ENCODE measurements at regions not wholly inside any gene's neighbourhood (a gene's known extent, or its start where the extent isn't known, plus 50 kb on each side); places are given as distances from the start of the nearest gene placed in this dataset.

DNA sequence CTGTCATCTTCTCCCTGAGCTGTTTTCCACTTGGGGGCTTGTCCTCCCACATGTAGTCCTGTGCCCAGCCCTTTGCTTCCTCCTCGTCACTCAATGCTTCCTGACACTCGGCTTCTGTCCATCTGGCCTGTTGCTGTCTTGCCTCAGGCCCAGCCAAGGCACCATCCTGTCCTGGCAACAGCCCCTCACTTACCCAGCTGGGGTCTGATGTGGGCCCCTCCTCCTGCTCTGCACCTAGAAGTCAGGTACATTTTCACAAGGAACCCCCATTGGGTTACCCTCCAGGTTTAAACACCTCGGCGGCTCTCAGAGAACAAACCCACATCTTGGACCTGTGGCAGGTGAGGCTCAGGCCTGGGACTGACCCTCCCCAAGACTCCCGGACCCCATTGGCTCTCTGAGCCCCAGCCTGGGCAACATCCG is 784.8 kb downstream of the TBC1D22A start:
- no peak for DNase-seq (ENCODE audit: insufficient read length, low spot score)
- FAIRE-seq: no peak

DNA sequence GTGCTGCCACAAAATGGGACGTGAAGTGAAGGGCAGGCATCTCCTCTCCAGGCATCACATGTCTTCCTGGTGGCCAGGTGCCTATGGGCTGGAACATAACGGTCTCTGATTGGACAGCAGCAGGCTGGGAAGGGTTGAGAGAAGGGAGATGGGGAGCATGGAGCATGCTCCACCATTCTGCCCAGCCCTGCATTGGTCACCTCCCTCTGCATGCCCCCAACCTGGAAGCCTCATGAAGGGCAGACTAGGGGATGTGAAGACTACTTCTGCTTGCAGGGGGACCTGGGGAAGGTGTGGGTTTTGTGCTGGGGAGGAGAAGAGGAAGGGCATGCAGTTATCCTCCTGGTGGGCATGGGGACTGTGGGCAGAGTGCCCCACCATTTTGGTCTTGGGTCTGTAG is 782.2 kb downstream of the TBC1D22A start:
- FAIRE-seq (no peak), DNase-seq (ENCODE audit: insufficient read length, low spot score) (no peak)
- TF ChIP-seq, protein P1, sequence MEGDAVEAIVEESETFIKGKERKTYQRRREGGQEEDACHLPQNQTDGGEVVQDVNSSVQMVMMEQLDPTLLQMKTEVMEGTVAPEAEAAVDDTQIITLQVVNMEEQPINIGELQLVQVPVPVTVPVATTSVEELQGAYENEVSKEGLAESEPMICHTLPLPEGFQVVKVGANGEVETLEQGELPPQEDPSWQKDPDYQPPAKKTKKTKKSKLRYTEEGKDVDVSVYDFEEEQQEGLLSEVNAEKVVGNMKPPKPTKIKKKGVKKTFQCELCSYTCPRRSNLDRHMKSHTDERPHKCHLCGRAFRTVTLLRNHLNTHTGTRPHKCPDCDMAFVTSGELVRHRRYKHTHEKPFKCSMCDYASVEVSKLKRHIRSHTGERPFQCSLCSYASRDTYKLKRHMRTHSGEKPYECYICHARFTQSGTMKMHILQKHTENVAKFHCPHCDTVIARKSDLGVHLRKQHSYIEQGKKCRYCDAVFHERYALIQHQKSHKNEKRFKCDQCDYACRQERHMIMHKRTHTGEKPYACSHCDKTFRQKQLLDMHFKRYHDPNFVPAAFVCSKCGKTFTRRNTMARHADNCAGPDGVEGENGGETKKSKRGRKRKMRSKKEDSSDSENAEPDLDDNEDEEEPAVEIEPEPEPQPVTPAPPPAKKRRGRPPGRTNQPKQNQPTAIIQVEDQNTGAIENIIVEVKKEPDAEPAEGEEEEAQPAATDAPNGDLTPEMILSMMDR (IDR thresholded peaks at IDR 0.05; ENCODE audit: insufficient read depth, missing control alignments): no peak

More for the DNA sequence above, 784.8 kb downstream of the TBC1D22A start:
- TF ChIP-seq, protein P1 (IDR thresholded peaks at IDR 0.05; ENCODE audit: insufficient read depth, missing control alignments): no peak

DNA sequence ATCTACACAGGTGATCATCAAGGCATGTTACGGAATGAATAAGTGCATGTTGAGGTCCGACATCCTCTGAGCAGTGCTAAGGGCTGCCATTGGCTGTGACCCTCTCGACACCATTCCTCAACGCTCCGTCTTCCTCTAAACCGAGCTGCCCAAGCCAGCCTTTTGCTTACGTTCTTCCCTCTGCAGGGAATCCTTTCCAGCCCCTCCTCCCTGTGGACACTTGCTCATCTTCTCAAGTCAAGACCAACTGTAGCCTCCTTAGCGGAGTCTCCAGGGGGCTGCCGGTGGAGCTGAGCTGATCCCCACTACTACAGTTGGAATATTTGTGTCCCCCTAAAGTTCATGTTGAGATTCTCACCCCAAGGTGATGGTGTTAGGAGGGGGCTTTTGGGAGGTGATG is 781.0 kb downstream of the TBC1D22A start:
- TF ChIP-seq, protein P1 (IDR thresholded peaks at IDR 0.05; ENCODE audit: insufficient read depth, missing control alignments): no peak
- DNase-seq (ENCODE audit: insufficient read length, low spot score) (no peak), FAIRE-seq (no peak)

DNA sequence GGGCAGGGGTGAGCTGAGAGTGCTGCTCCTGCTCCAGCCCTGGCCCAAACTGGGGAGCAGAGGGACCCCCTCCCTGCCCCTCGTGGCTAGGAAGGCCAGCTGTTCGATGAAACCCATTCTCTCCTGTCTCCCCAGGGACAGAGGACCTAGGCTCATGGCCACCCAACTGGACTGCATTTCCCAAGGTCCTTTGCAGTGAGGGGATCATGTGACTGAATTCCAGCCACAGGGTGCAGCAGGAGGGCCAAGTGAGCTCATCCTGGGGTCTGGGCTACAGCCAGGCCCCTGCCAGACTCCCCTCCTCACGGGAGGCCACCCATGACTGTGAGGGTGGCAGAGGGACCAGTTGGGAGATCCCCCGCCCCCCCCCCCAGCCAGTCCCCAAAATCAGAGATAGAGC is 777.6 kb downstream of the TBC1D22A start:
- DNase-seq (ENCODE audit: insufficient read length, low spot score) (no peak), FAIRE-seq (no peak)
- TF ChIP-seq, protein P1 (IDR thresholded peaks at IDR 0.05; ENCODE audit: insufficient read depth, missing control alignments): no peak

DNA sequence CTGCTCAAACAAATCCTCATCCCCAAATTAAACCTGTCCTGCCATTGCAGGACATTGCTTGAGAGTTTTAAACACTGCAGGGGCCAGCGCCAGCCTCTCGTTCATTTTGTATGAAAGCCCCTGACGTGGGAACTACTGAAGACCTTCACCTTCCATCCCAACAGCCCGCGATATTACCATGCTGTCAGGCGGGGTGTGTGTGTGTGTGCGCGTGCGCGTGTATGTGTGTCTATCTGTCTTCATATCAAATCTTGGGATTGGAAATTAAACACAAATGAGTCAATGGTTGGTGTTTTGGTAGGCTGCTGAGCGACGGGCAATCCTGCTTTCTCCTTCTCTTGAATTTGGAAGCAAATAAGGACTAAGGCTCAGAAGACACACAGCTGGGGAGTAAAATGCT is 776.9 kb downstream of the TBC1D22A start:
- TF ChIP-seq, protein P1 (IDR thresholded peaks at IDR 0.05; ENCODE audit: insufficient read depth, missing control alignments): no peak
- no peak for FAIRE-seq
- no peak for DNase-seq (ENCODE audit: insufficient read length, low spot score)

DNA sequence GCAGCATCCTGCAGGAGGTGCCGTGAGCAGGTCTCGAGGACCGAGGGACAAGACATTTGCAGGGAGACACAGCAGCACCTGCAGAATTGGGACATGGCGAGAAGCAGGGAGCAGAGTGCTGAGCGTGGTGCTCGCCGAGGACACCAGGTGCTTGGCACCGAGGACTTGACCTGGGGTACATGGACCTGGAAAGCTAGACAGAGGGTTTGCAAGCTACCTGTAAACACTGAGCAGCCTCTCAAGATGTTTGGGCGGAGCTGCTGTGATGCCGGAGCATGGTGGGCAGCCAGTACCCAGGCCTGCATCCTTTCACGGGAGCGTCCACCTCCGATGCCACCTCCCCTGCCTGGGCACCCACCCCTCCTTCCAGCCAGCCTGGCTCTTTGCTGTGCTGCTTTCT is 773.2 kb downstream of the TBC1D22A start:
- TF ChIP-seq, protein P1 (IDR thresholded peaks at IDR 0.05; ENCODE audit: insufficient read depth, missing control alignments): no peak
- FAIRE-seq (no peak), DNase-seq (ENCODE audit: insufficient read length, low spot score) (no peak)

DNA sequence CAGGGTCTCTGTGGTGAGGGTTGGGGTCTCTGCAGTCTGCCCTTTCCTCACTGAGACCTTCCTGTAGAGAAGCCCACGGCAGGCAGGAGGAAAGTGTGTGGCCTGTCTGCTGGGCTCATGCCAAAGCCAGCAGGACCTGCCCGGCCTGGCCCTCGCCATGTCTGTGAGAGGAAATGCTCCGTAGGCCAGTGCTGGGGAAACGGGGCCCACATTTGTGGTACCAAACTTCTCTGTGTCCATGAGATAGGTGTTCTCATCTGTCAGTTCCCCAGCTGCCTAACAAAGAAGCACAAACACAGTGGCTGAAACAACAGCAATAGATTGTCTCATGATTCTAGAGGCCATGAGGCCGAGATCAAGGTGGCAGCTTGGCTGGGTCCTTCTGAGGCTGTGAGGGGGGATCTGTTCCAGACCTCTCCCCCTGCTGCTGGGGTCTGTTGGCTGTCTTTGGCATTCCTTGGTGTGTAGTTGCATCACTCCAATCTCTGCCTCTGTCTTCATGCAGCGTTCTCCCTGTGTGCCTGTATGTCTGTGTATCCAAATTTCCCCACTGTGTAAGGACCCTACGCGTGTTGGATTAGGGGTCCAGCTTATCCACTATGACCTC is 772.5 kb downstream of the TBC1D22A start:
- TF ChIP-seq, protein P1 (IDR thresholded peaks at IDR 0.05; ENCODE audit: insufficient read depth, missing control alignments): no peak
- no peak for FAIRE-seq
- no peak for DNase-seq (ENCODE audit: insufficient read length, low spot score)

Measured in D721Med (cell line).